DND-41 (cell line): ENCODE measurements at regions not wholly inside any gene's neighbourhood (a gene's known extent, or its start where the extent isn't known, plus 50 kb on each side); places are given as distances from the start of the nearest gene placed in this dataset.

Source experiments
- ATAC-seq: fragments of 200-7000 bp; cut with Tn5 transposase; 3 replicates; pipeline ENCODE4 v1.9.1; 2021; ENCODE audit warnings: low read depth; ENCODE audit not compliant: insufficient read depth
- DNase-seq: peaks from one replicate; pipeline ENCODE4 v3.0.0-alpha.2; 2020
- H2AFZ ChIP-seq: 2 replicates; pipeline ENCODE4 v1.6.0; 2012; ENCODE audit warnings: low read depth, low read length
- H3K27ac ChIP-seq: 2 replicates; pipeline ENCODE4 v1.5.1; 2012; ENCODE audit warnings: low read length, inconsistent platforms
- H3K27me3 ChIP-seq: fragments of 200-600 bp; sonication (generic); 2 replicates; pipeline ENCODE4 v1.6.0; 2012; ENCODE audit warnings: low read length, mild to moderate bottlenecking, inconsistent platforms; ENCODE audit not compliant: insufficient read depth, poor library complexity
- H3K36me3 ChIP-seq: 2 replicates; pipeline ENCODE4 v1.5.1; 2012; ENCODE audit warnings: low read length, inconsistent platforms; ENCODE audit not compliant: insufficient read depth
- H3K4me1 ChIP-seq: 2 replicates; pipeline ENCODE4 v1.5.1; 2012; ENCODE audit warnings: mild to moderate bottlenecking, low read length; ENCODE audit not compliant: insufficient read depth
- H3K4me2 ChIP-seq: 2 replicates; pipeline ENCODE4 v1.6.0; 2012; ENCODE audit warnings: mild to moderate bottlenecking, moderate library complexity, low read length, inconsistent platforms; ENCODE audit not compliant: insufficient read depth
- H3K4me3 ChIP-seq, 2 experiments: fragments of 200-600 bp in 1 of 2; shearing (Covaris generic) in 1 of 2; 2 replicates each; pipeline ENCODE4 v1.5.1; 2012 to 2016; ENCODE audit warnings: inconsistent platforms in 2 of 2, low read length in 2 of 2, mild to moderate bottlenecking in 2 of 2, low read depth in 1 of 2, moderate library complexity in 1 of 2
- H3K79me2 ChIP-seq: 2 replicates; pipeline ENCODE4 v1.6.0; 2012; ENCODE audit warnings: low read length, inconsistent platforms; ENCODE audit not compliant: insufficient read depth
- H3K9ac ChIP-seq: 2 replicates; pipeline ENCODE4 v1.6.0; 2012; ENCODE audit warnings: low read depth, mild to moderate bottlenecking, inconsistent platforms, low read length, moderate library complexity
- H3K9me3 ChIP-seq: 2 replicates; pipeline ENCODE4 v1.5.1; 2012; ENCODE audit warnings: low read length, moderate library complexity, mild to moderate bottlenecking, inconsistent platforms; ENCODE audit not compliant: insufficient read depth, severe bottlenecking
- H4K20me1 ChIP-seq: 2 replicates; pipeline ENCODE4 v1.6.0; 2012; ENCODE audit warnings: low read length; ENCODE audit not compliant: insufficient read depth
- EZH2 ChIP-seq: IDR thresholded peaks from 3 replicates; pipeline ENCODE4 v1.6.1; 2012; ENCODE audit warnings: borderline replicate concordance, low read depth, mild to moderate bottlenecking, moderate library complexity, low read length, inconsistent platforms; ENCODE audit not compliant: severe bottlenecking
- TF ChIP-seq, protein P1 (sequence below): IDR thresholded peaks from 2 replicates; pipeline ENCODE4 v1.5.1; 2012; ENCODE audit warnings: borderline replicate concordance, low read length, moderate library complexity, mild to moderate bottlenecking; ENCODE audit not compliant: poor library complexity, severe bottlenecking; ENCODE audit errors: extremely low read depth

DNA sequence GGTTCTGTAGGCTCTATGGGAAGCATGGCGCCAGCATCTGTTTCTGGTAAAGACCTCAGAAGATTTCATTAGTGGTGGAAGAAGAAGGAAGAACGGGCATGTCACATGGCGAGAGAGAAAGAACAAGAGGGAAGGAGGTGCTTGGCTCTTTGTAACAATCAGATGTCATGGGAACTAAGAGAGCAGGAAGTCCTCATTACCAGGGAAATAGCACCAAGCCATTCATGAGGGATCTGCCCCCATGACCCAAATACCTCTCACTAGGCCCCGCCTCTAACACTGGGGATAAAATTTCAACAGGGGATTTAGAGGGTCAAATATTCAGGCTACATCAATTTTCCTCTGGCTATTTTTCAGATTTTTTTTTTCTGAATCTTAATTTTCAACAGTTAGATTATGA lies 954.3 kb downstream of the SQOR start:
- Histone ChIP-seq H2AFZ (no peak overlapping the region), H3K9ac (no peak overlapping the region), H3K27me3 (no peaks in the 10 kb centered on the region), H3K36me3 (no peaks in the 10 kb centered on the region), H3K79me2 (no peaks in the 10 kb centered on the region), H4K20me1 (no peaks in the 10 kb centered on the region), H3K4me3 (no peak overlapping the region), H3K4me1 (no peaks in the 10 kb centered on the region), H3K9me3 (no peaks in the 10 kb centered on the region), H3K4me2 (no peak overlapping the region), H3K27ac (no peak overlapping the region)
- TF ChIP-seq, protein P1, sequence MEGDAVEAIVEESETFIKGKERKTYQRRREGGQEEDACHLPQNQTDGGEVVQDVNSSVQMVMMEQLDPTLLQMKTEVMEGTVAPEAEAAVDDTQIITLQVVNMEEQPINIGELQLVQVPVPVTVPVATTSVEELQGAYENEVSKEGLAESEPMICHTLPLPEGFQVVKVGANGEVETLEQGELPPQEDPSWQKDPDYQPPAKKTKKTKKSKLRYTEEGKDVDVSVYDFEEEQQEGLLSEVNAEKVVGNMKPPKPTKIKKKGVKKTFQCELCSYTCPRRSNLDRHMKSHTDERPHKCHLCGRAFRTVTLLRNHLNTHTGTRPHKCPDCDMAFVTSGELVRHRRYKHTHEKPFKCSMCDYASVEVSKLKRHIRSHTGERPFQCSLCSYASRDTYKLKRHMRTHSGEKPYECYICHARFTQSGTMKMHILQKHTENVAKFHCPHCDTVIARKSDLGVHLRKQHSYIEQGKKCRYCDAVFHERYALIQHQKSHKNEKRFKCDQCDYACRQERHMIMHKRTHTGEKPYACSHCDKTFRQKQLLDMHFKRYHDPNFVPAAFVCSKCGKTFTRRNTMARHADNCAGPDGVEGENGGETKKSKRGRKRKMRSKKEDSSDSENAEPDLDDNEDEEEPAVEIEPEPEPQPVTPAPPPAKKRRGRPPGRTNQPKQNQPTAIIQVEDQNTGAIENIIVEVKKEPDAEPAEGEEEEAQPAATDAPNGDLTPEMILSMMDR, result no peak
- TF ChIP-seq EZH2, result no peak
- ATAC-seq, result no peak
- no peak for DNase-seq

DNA sequence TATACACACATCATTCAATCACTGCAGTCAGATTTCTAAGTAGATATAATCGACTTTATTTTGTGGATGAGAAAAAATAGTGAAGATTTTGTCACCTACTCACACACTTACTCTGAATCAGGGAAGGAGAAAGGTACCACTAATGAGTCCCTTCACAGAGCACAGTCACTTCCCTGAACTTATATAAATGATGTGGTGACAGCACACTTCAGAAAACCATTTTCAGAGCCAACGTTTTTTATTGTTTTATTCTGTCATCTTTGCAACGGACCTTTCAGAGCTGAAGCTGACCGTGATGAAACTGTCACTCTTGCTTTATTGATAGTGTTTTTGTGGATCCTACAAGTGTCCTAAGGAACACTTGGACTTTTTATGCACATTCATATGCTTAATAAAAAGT lies 956.6 kb downstream of the SQOR start:
- Histone ChIP-seq H4K20me1 (no peaks in the 10 kb centered on the region), H3K9ac (no peak overlapping the region), H3K27me3 (no peaks in the 10 kb centered on the region), H3K79me2 (no peaks in the 10 kb centered on the region), H2AFZ (no peak overlapping the region), H3K36me3 (no peaks in the 10 kb centered on the region), H3K27ac (no peak overlapping the region), H3K4me3 (no peak overlapping the region), H3K4me1 (no peaks in the 10 kb centered on the region), H3K4me2 (no peak overlapping the region), H3K9me3 (no peaks in the 10 kb centered on the region)
- TF ChIP-seq EZH2, result no peak
- TF ChIP-seq, protein P1, result no peak
- DNase-seq (no peak), ATAC-seq (no peak)

DNA sequence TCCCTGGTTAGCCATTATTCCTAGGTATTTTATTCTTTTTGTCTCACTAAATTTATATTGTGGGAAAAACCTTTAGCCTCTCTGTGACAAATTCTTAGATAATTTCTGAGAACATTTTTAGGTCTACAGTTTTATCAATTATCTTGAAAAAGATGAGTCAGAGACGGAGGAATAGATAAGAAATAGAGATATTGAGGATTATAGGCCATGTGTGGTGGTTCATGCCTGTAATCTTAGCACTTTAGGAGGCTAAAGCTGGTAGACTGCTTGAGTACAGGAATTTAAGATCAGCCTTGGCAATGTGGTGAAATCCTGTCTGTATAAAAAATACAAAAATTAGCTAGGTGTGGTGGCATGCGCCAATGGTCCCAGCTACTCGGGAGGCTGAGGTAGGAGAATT lies 960.2 kb downstream of the SQOR start:
- ATAC-seq, result no peak
- Histone ChIP-seq H3K27me3 (no peaks in the 10 kb centered on the region), H3K4me2 (no peak overlapping the region), H3K4me3 (no peak overlapping the region), H3K9ac (no peak overlapping the region), H3K36me3 (no peaks in the 10 kb centered on the region), H3K79me2 (no peaks in the 10 kb centered on the region), H3K9me3 (no peaks in the 10 kb centered on the region), H2AFZ (no peak overlapping the region), H3K27ac (no peak overlapping the region), H4K20me1 (no peaks in the 10 kb centered on the region), H3K4me1 (no peaks in the 10 kb centered on the region)
- TF ChIP-seq, protein P1, result no peak
- no peak for DNase-seq

DNA sequence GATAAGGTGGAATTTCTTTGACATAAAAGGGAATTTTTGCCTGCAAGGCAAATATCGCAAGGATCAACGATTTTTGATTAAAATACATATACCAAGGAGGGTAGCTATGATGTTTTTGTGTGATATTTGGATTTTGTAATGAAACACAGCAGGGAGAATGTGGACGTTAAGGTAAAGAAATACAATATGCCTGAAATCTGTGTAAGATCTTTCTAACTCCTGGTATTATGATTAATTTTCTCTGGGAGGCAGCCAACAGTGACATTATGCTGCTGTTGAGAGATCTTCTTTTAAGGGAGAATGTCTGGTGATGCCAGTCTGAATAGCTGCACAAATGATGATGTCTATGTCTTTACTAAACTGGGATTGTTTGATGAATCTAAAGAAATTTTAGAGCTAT lies 972.2 kb downstream of the SQOR start:
- Histone ChIP-seq H3K79me2 (no peaks in the 10 kb centered on the region), H3K36me3 (no peaks in the 10 kb centered on the region), H3K27me3 (no peaks in the 10 kb centered on the region), H4K20me1 (no peaks in the 10 kb centered on the region), H3K27ac (no peak overlapping the region), H3K4me2 (no peak overlapping the region), H3K9ac (no peak overlapping the region), H3K4me1 (no peaks in the 10 kb centered on the region), H2AFZ (no peak overlapping the region), H3K9me3 (no peaks in the 10 kb centered on the region), H3K4me3 (no peak overlapping the region)
- TF ChIP-seq, protein P1, result no peak
- TF ChIP-seq EZH2, result no peak
- ATAC-seq, result no peak
- DNase-seq, result no peak
